HepG2 (cell line): ENCODE measurements at regions not wholly inside any gene's neighbourhood (a gene's known extent, or its start where the extent isn't known, plus 50 kb on each side); places are given as distances from the start of the nearest gene placed in this dataset.

Experiments used
- BRF2 ChIP-seq: sonication (generic); formaldehyde crosslinking; IDR thresholded peaks from 2 replicates; pipeline ENCODE4 v1.8.1; 2022; ENCODE audit warnings: mild to moderate bottlenecking, missing genetic modification reagents
- CEBPZ ChIP-seq: IDR thresholded peaks from 2 replicates; pipeline ENCODE4 v1.6.1; 2012; ENCODE audit warnings: low read length, improper control_type of control experiment
- E2F1 ChIP-seq: sonication (generic); formaldehyde crosslinking; IDR thresholded peaks from 2 replicates; pipeline ENCODE4 v1.5.0; 2020; ENCODE audit warnings: missing genetic modification reagents
- ETV6 ChIP-seq: sonication (generic); formaldehyde crosslinking; conservative IDR thresholded peaks from 2 replicates; pipeline ENCODE4 v1.4.0; 2020; ENCODE audit warnings: missing genetic modification reagents
- FLYWCH1 ChIP-seq: sonication (generic); formaldehyde crosslinking; IDR thresholded peaks from 2 replicates; pipeline ENCODE4 v1.8.1; 2023; ENCODE audit warnings: mild to moderate bottlenecking, missing genetic modification reagents
- GABPB1 ChIP-seq: IDR thresholded peaks from 2 replicates; pipeline ENCODE4 v1.6.1; 2016; ENCODE audit warnings: mild to moderate bottlenecking, missing genetic modification reagents, moderate library complexity, missing compliant biosample characterization
- HBP1 ChIP-seq: IDR thresholded peaks from 2 replicates; pipeline ENCODE4 v1.6.1; 2016; ENCODE audit warnings: low read depth, control low read depth
- HOXA3 ChIP-seq: sonication (generic); formaldehyde crosslinking; IDR thresholded peaks from 2 replicates; pipeline ENCODE4 v1.5.0; 2020; ENCODE audit warnings: missing genetic modification reagents
- KDM2A ChIP-seq: sonication (generic); formaldehyde crosslinking; IDR thresholded peaks from 2 replicates; pipeline ENCODE4 v1.4.0; 2020; ENCODE audit warnings: low read depth, missing genetic modification reagents, borderline replicate concordance
- LCORL ChIP-seq, 2 experiments: fragments of 450-650 bp in 1 of 2; sonication (generic) in 1 of 2; formaldehyde crosslinking in 1 of 2; IDR thresholded peaks; 2 replicates each; pipeline versions ENCODE4 v1.5.0 to v1.6.1; 2017 to 2020; ENCODE audit warnings: antibody characterized with exemption in 1 of 2, missing genetic modification reagents in 1 of 2
- PATZ1 ChIP-seq: sonication (generic); formaldehyde crosslinking; IDR thresholded peaks from 2 replicates; pipeline ENCODE4 v1.4.0; 2020; ENCODE audit warnings: missing genetic modification reagents
- SATB2 ChIP-seq: sonication (generic); formaldehyde crosslinking; IDR thresholded peaks from 2 replicates; pipeline ENCODE4 v1.5.0; 2020; ENCODE audit warnings: missing genetic modification reagents
- SRSF1 ChIP-seq: fragments of 200-400 bp; formaldehyde crosslinking; optimal IDR thresholded peaks from 2 replicates; pipeline ENCODE3; 2017; ENCODE audit warnings: mild to moderate bottlenecking, low read depth, low read length, moderate library complexity
- TCF7L2 ChIP-seq: IDR thresholded peaks from 2 replicates; pipeline ENCODE4 v1.6.1; 2011; ENCODE audit warnings: mild to moderate bottlenecking, low read depth, low read length, moderate library complexity
- ZNF101 ChIP-seq: sonication (generic); formaldehyde crosslinking; IDR thresholded peaks from 2 replicates; pipeline ENCODE4 v1.4.0; 2020; ENCODE audit warnings: mild to moderate bottlenecking, low read depth, missing genetic modification reagents, borderline replicate concordance
- ZNF317 ChIP-seq: sonication (generic); formaldehyde crosslinking; IDR thresholded peaks from 2 replicates; pipeline ENCODE4 v1.5.0; 2020; ENCODE audit warnings: mild to moderate bottlenecking, missing genetic modification reagents
- ZNF335 ChIP-seq: sonication (generic); formaldehyde crosslinking; IDR thresholded peaks from 2 replicates; pipeline ENCODE4 v1.4.0; 2020; ENCODE audit warnings: missing genetic modification reagents
- ZNF777 ChIP-seq: sonication (generic); formaldehyde crosslinking; IDR thresholded peaks from 2 replicates; pipeline ENCODE4 v1.4.0; 2020; ENCODE audit warnings: missing genetic modification reagents
- ZNF816 ChIP-seq: sonication (generic); formaldehyde crosslinking; IDR thresholded peaks from 2 replicates; pipeline ENCODE4 v1.8.0; 2022; ENCODE audit warnings: missing genetic modification reagents, mild to moderate bottlenecking, borderline replicate concordance

- TF ChIP-seq PATZ1 (no peak), LCORL (IDR thresholded peaks at IDR 0.05) (no peak), LCORL (CRISPR knock-in tag; IDR thresholded peaks at IDR 0.05) (no peak), SATB2 (CRISPR knock-in tag) (no peak), ZNF816 (CRISPR knock-in tag) (no peak), BRF2 (CRISPR knock-in tag) (no peak), ZNF777 (no peak), SRSF1 (no peak), CEBPZ (no peak), TCF7L2 (no peak), ZNF317 (CRISPR knock-in tag) (0 out of 2 replicates have a peak, but pooled peaks have one; percentile 52), HOXA3 (CRISPR knock-in tag) (peak; percentile 87; the same call in 1 of the 2 replicates), GABPB1 (peak; percentile 73; the same call in 1 of the 2 replicates), HBP1 (CRISPR knock-in tag) (peak; percentile 76; the same call in 1 of the 2 replicates), ZNF101 (CRISPR knock-in tag) (no peak), ZNF335 (CRISPR knock-in tag) (peak; percentile 63; the same call in 1 of the 2 replicates), KDM2A (CRISPR knock-in tag) (0 out of 2 replicates have a peak, but pooled peaks have one; percentile 31), FLYWCH1 (CRISPR knock-in tag) (no peak), E2F1 (CRISPR knock-in tag) (no peak), ETV6 (no peak)
Measured at GRCh38 chr17:70677783-70678647, 508.7 kb downstream of the KCNJ2 start (continued).
